ENCODE measurements at regions not wholly inside any gene's neighbourhood (a gene's known extent, or its start where the extent isn't known, plus 50 kb on each side); places are given as distances from the start of the nearest gene placed in this dataset.

GRCh38 chr4:26059391-26060154 lies 145.6 kb downstream of the SMIM20 start:
- H3K27me3 ChIP-seq (ENCODE audit: control insufficient read depth in 3 of 3, insufficient read depth in 3 of 3, low read depth in 1 of 3, low read length in 3 of 3) = no peaks in the 10 kb centered on the region
- H2AFZ ChIP-seq (ENCODE audit: low read length) = no peak overlapping the region
- H3K4me1 ChIP-seq (ENCODE audit: control insufficient read depth in 2 of 2, insufficient read depth in 1 of 2, low read depth in 1 of 2, low read length in 2 of 2) = no peaks in the 10 kb centered on the region
- no peak overlapping the region for H3K23ac ChIP-seq (ENCODE audit: low read depth, low read length, poor library complexity)
- H4K8ac ChIP-seq (ENCODE audit: low read depth, low read length) = no peak overlapping the region
- no peak overlapping the region for H2BK12ac ChIP-seq (ENCODE audit: low read length)
- H2BK5ac ChIP-seq (ENCODE audit: low read length) = no peak overlapping the region
- no peak overlapping the region for H2BK15ac ChIP-seq (ENCODE audit: low read length)
- no peak overlapping the region for H3K4ac ChIP-seq (ENCODE audit: low read length)
- H3K4me3 ChIP-seq (ENCODE audit: low read length in 2 of 2) = no peak overlapping the region
- no peaks in the 10 kb centered on the region for H3K9me3 ChIP-seq (replicated peaks in 1 of 2; ENCODE audit: control insufficient read depth in 2 of 2, insufficient read depth in 1 of 2, low read depth in 1 of 2, low read length in 2 of 2)
- no peak overlapping the region for H3K18ac ChIP-seq (ENCODE audit: low read length)
- H4K91ac ChIP-seq (ENCODE audit: low read depth, low read length, poor library complexity) = no peak overlapping the region
- no peak overlapping the region for H3K27ac ChIP-seq (replicated peaks; ENCODE audit: low read length)
- no peak for DNase-seq (ENCODE audit: low spot score)
- H3K4me2 ChIP-seq (ENCODE audit: insufficient read depth, low read length, poor library complexity, severe bottlenecking) = no peak overlapping the region
- H2BK120ac ChIP-seq (ENCODE audit: low read depth, low read length) = no peak overlapping the region
- no peak overlapping the region for H3K14ac ChIP-seq (ENCODE audit: low read length)
- H3K9ac ChIP-seq (ENCODE audit: low read depth, low read length, poor library complexity) = no peak overlapping the region
- H3K36me3 ChIP-seq (replicated peaks in 1 of 2; ENCODE audit: control insufficient read depth in 2 of 2, insufficient read depth in 2 of 2, low read length in 2 of 2) = no peaks in the 10 kb centered on the region
- no peaks in the 10 kb centered on the region for H3K79me1 ChIP-seq (ENCODE audit: low read depth, low read length)
- no peak overlapping the region for H2AK5ac ChIP-seq (ENCODE audit: low read depth, low read length)
- no CpG with 5 or more reads among the region's 5 CpGs for WGBS, 2 donors (ENCODE audit: extremely low coverage in 2 of 2, insufficient read length in 2 of 2, insufficient replicate concordance in 1 of 2)

- Histone ChIP-seq H3K36me3 (replicated peaks in 1 of 2; ENCODE audit: control insufficient read depth in 2 of 2, insufficient read depth in 2 of 2, low read length in 2 of 2) (no peaks in the 10 kb centered on the region), H3K27me3 (ENCODE audit: control insufficient read depth in 3 of 3, insufficient read depth in 3 of 3, low read depth in 1 of 3, low read length in 3 of 3) (no peaks in the 10 kb centered on the region), H2BK12ac (ENCODE audit: low read length) (no peak overlapping the region), H3K4me1 (ENCODE audit: control insufficient read depth in 2 of 2, insufficient read depth in 1 of 2, low read depth in 1 of 2, low read length in 2 of 2) (no peaks in the 10 kb centered on the region), H4K91ac (ENCODE audit: low read depth, low read length, poor library complexity) (no peak overlapping the region), H2BK5ac (ENCODE audit: low read length) (no peak overlapping the region), H2AFZ (ENCODE audit: low read length) (no peak overlapping the region), H2BK15ac (ENCODE audit: low read length) (no peak overlapping the region), H3K27ac (replicated peaks; ENCODE audit: low read length) (no peak overlapping the region), H3K9me3 (replicated peaks in 1 of 2; ENCODE audit: control insufficient read depth in 2 of 2, insufficient read depth in 1 of 2, low read depth in 1 of 2, low read length in 2 of 2) (no peaks in the 10 kb centered on the region), H3K4ac (ENCODE audit: low read length) (no peak overlapping the region), H3K9ac (ENCODE audit: low read depth, low read length, poor library complexity) (no peak overlapping the region), H3K23ac (ENCODE audit: low read depth, low read length, poor library complexity) (no peak overlapping the region), H2AK5ac (ENCODE audit: low read depth, low read length) (no peak overlapping the region), H3K79me1 (ENCODE audit: low read depth, low read length) (no peaks in the 10 kb centered on the region), H4K8ac (ENCODE audit: low read depth, low read length) (no peak overlapping the region), H3K4me3 (ENCODE audit: low read length in 2 of 2) (no peak overlapping the region), H2BK120ac (ENCODE audit: low read depth, low read length) (no peak overlapping the region), H3K14ac (ENCODE audit: low read length) (no peak overlapping the region), H3K4me2 (ENCODE audit: insufficient read depth, low read length, poor library complexity, severe bottlenecking) (no peak overlapping the region), H3K18ac (ENCODE audit: low read length) (no peak overlapping the region)
- no CpG with 5 or more reads among the region's 3 CpGs for WGBS, 2 donors (ENCODE audit: extremely low coverage in 2 of 2, insufficient read length in 2 of 2, insufficient replicate concordance in 1 of 2)
- DNase-seq (ENCODE audit: low spot score) = no peak
Observed at GRCh38 chr4:26060286-26060685, 146.3 kb downstream of the SMIM20 start.

- H3K23ac ChIP-seq (ENCODE audit: low read depth, low read length, poor library complexity) = no peak overlapping the region
- no peak overlapping the region for H3K4me2 ChIP-seq (ENCODE audit: insufficient read depth, low read length, poor library complexity, severe bottlenecking)
- peaks cover 0 to 3% of the 10 kb centered on the region in 2 donors for H3K4me1 ChIP-seq (ENCODE audit: control insufficient read depth in 2 of 2, insufficient read depth in 1 of 2, low read depth in 1 of 2, low read length in 2 of 2)
- H2BK15ac ChIP-seq (ENCODE audit: low read length) = no peak overlapping the region
- no CpG with 5 or more reads among the region's 7 CpGs for whole genome bisulfite sequencing, 2 donors (ENCODE audit: extremely low coverage in 2 of 2, insufficient read length in 2 of 2, insufficient replicate concordance in 1 of 2)
- no peaks in the 10 kb centered on the region for H3K36me3 ChIP-seq (replicated peaks in 1 of 2; ENCODE audit: control insufficient read depth in 2 of 2, insufficient read depth in 2 of 2, low read length in 2 of 2)
- H3K4ac ChIP-seq (ENCODE audit: low read length) = no peak overlapping the region
- no peak overlapping the region for H3K4me3 ChIP-seq (ENCODE audit: low read length in 2 of 2)
- no peaks in the 10 kb centered on the region for H3K9me3 ChIP-seq (replicated peaks in 1 of 2; ENCODE audit: control insufficient read depth in 2 of 2, insufficient read depth in 1 of 2, low read depth in 1 of 2, low read length in 2 of 2)
- no peak overlapping the region for H2BK120ac ChIP-seq (ENCODE audit: low read depth, low read length)
- H3K14ac ChIP-seq (ENCODE audit: low read length) = no peak overlapping the region
- H4K91ac ChIP-seq (ENCODE audit: low read depth, low read length, poor library complexity) = no peak overlapping the region
- no peak overlapping the region for H2BK5ac ChIP-seq (ENCODE audit: low read length)
- no peak overlapping the region for H4K8ac ChIP-seq (ENCODE audit: low read depth, low read length)
- no peak overlapping the region for H2BK12ac ChIP-seq (ENCODE audit: low read length)
- DNase-seq (ENCODE audit: low spot score) = no peak
- H3K27me3 ChIP-seq (ENCODE audit: control insufficient read depth in 3 of 3, insufficient read depth in 3 of 3, low read depth in 1 of 3, low read length in 3 of 3) = no peaks in the 10 kb centered on the region
- H2AFZ ChIP-seq (ENCODE audit: low read length) = no peak overlapping the region
- H3K79me1 ChIP-seq (ENCODE audit: low read depth, low read length) = no peaks in the 10 kb centered on the region
- H3K9ac ChIP-seq (ENCODE audit: low read depth, low read length, poor library complexity) = no peak overlapping the region
- no peak overlapping the region for H3K18ac ChIP-seq (ENCODE audit: low read length)
- H2AK5ac ChIP-seq (ENCODE audit: low read depth, low read length) = no peak overlapping the region
- H3K27ac ChIP-seq (replicated peaks; ENCODE audit: low read length) = no peak overlapping the region
Observed at GRCh38 chr4:26061248-26061986, 147.4 kb downstream of the SMIM20 start.

- Histone ChIP-seq H4K8ac (ENCODE audit: low read depth, low read length) (no peak overlapping the region), H3K18ac (ENCODE audit: low read length) (no peak overlapping the region), H3K9ac (ENCODE audit: low read depth, low read length, poor library complexity) (no peak overlapping the region), H3K27me3 (ENCODE audit: control insufficient read depth in 3 of 3, insufficient read depth in 3 of 3, low read depth in 1 of 3, low read length in 3 of 3) (no peaks in the 10 kb centered on the region), H3K4me2 (ENCODE audit: insufficient read depth, low read length, poor library complexity, severe bottlenecking) (no peak overlapping the region), H4K91ac (ENCODE audit: low read depth, low read length, poor library complexity) (no peak overlapping the region), H3K4me3 (ENCODE audit: low read length in 2 of 2) (no peak overlapping the region), H3K4ac (ENCODE audit: low read length) (no peak overlapping the region), H2BK120ac (ENCODE audit: low read depth, low read length) (no peak overlapping the region), H3K9me3 (replicated peaks in 1 of 2; ENCODE audit: control insufficient read depth in 2 of 2, insufficient read depth in 1 of 2, low read depth in 1 of 2, low read length in 2 of 2) (no peaks in the 10 kb centered on the region), H2BK5ac (ENCODE audit: low read length) (no peak overlapping the region), H3K14ac (ENCODE audit: low read length) (no peak overlapping the region), H3K79me1 (ENCODE audit: low read depth, low read length) (no peaks in the 10 kb centered on the region), H2BK15ac (ENCODE audit: low read length) (no peak overlapping the region), H2BK12ac (ENCODE audit: low read length) (no peak overlapping the region), H2AK5ac (ENCODE audit: low read depth, low read length) (no peak overlapping the region), H3K36me3 (replicated peaks in 1 of 2; ENCODE audit: control insufficient read depth in 2 of 2, insufficient read depth in 2 of 2, low read length in 2 of 2) (no peaks in the 10 kb centered on the region), H3K23ac (ENCODE audit: low read depth, low read length, poor library complexity) (no peak overlapping the region), H3K4me1 (ENCODE audit: control insufficient read depth in 2 of 2, insufficient read depth in 1 of 2, low read depth in 1 of 2, low read length in 2 of 2) (peaks cover 0 to 3% of the 10 kb centered on the region in 2 donors), H2AFZ (ENCODE audit: low read length) (no peak overlapping the region), H3K27ac (replicated peaks; ENCODE audit: low read length) (no peak overlapping the region)
- DNase-seq (ENCODE audit: low spot score) = no peak
- WGBS, 2 donors (ENCODE audit: extremely low coverage in 2 of 2, insufficient read length in 2 of 2, insufficient replicate concordance in 1 of 2) = no CpG with 5 or more reads among the region's 2 CpGs
Observed at GRCh38 chr4:26062215-26062614, 148.2 kb downstream of the SMIM20 start.

Measured in neuronal stem cell (in vitro differentiated cells).